GM12878 (cell line): ENCODE measurements at regions not wholly inside any gene's neighbourhood (a gene's known extent, or its start where the extent isn't known, plus 50 kb on each side); places are given as distances from the start of the nearest gene placed in this dataset.

Experiments used
- ATAC-seq: fragments of 200-7000 bp; cut with Tn5 transposase; 3 replicates; pipeline ENCODE4 v1.9.1; 2020; ENCODE audit warnings: mild to moderate bottlenecking, moderate library complexity
- BruUV-seq: library from RNA; stranded (reverse); fragments of 400-500 nt; replicated peaks from 2 replicates; lab custom pipeline; 2021; lab: Mats Ljungman, UMichigan
- CTCF ChIA-PET: fragments of 300-600 bp; sonication (Branson Sonifier 250); formaldehyde crosslinking; extraction: SDS; loops from one replicate; lab custom pipeline; 2021; ENCODE audit warnings: inconsistent platforms; lab: Yijun Ruan, JAX
- POLR2A ChIA-PET: fragments of 350-600 bp; formaldehyde crosslinking; extraction: SDS; loops from one replicate; lab custom pipeline; 2021; ENCODE audit warnings: inconsistent platforms; lab: Charles Lee
- RAD21 ChIA-PET: fragments of 300-600 bp; sonication (Branson Sonifier 250); formaldehyde crosslinking; loops from one replicate; lab custom pipeline; 2023; ENCODE audit warnings: antibody characterized with exemption; ENCODE audit not compliant: unreplicated experiment; lab: Charles Lee
- SMC1A ChIA-PET: fragments of 300-600 bp; sonication (Branson Sonifier 250); formaldehyde crosslinking; loops from one replicate; lab custom pipeline; 2023; ENCODE audit not compliant: unreplicated experiment, uncharacterized antibody; lab: Charles Lee
- DNase-seq: peaks from one replicate; pipeline ENCODE4 v3.0.0-alpha.2; 2011; ENCODE audit warnings: low read depth, low spot score
- FAIRE-seq: peaks from 3 replicates; lab custom pipeline; 2011; peaks lifted over from hg19 to GRCh38; lab: Jason Lieb, UNC
- H2AFZ ChIP-seq: 2 replicates; pipeline ENCODE4 v1.6.0; 2011; ENCODE audit warnings: low read depth, low read length, control low read depth; ENCODE audit not compliant: control insufficient read depth
- H3K27ac ChIP-seq: 2 replicates; pipeline ENCODE4 v1.5.1; 2011; ENCODE audit warnings: control low read depth; ENCODE audit not compliant: control insufficient read depth, insufficient read depth
- H3K27me3 ChIP-seq, 2 experiments: replicated peaks in 1 of 2; 2 replicates each; pipeline versions ENCODE4 v1.6.0 to v1.6.1; 2011; ENCODE audit warnings: low read length in 1 of 2; ENCODE audit not compliant: control insufficient read depth in 2 of 2, insufficient read depth in 2 of 2
- H3K36me3 ChIP-seq, 2 experiments: 2 replicates each; pipeline ENCODE4 v1.5.1; 2011; ENCODE audit warnings: low read length in 1 of 2; ENCODE audit not compliant: control insufficient read depth in 2 of 2, insufficient read depth in 2 of 2
- H3K4me1 ChIP-seq: 2 replicates; pipeline ENCODE4 v1.6.1; 2011; ENCODE audit warnings: mild to moderate bottlenecking, low read length, moderate library complexity, mixed read lengths; ENCODE audit not compliant: control insufficient read depth, insufficient read depth
- H3K4me2 ChIP-seq: 2 replicates; pipeline ENCODE4 v1.6.0; 2011; ENCODE audit warnings: control low read depth; ENCODE audit not compliant: control insufficient read depth, insufficient read depth
- H3K4me3 ChIP-seq: fragments of 200-600 bp; sonication (generic); 2 replicates; pipeline ENCODE4 v1.5.1; 2016
- H3K79me2 ChIP-seq: 2 replicates; pipeline ENCODE4 v1.6.0; 2011; ENCODE audit warnings: low read length; ENCODE audit not compliant: control insufficient read depth, insufficient read depth
- H3K9ac ChIP-seq: 2 replicates; pipeline ENCODE4 v1.8.0; 2011; ENCODE audit warnings: low read length, control low read depth, mixed read lengths; ENCODE audit not compliant: control insufficient read depth, insufficient read depth
- H3K9me3 ChIP-seq: replicated peaks from 3 replicates; pipeline ENCODE4 v1.5.1; 2011; ENCODE audit warnings: mild to moderate bottlenecking, low read length; ENCODE audit not compliant: control insufficient read depth, insufficient read depth
- H4K20me1 ChIP-seq: 2 replicates; pipeline ENCODE4 v1.6.0; 2011; ENCODE audit not compliant: control insufficient read depth, insufficient read depth
- ESRRA ChIP-seq: IDR thresholded peaks from 2 replicates; pipeline ENCODE4 v1.6.1; 2012; ENCODE audit warnings: mild to moderate bottlenecking, low read length, improper control_type of control experiment
- JUNB ChIP-seq: IDR thresholded peaks from 2 replicates; pipeline ENCODE4 v1.6.1; 2016; ENCODE audit warnings: antibody characterized with exemption, mild to moderate bottlenecking
- NR2C2 ChIP-seq: IDR thresholded peaks from 2 replicates; pipeline ENCODE4 v1.6.1; 2011; ENCODE audit warnings: borderline replicate concordance, low read depth; ENCODE audit not compliant: control insufficient read depth, insufficient read length
- WGBS: methylation state at CpG from one replicate; pipeline ENCODE4 v1.1.6; 2016; ENCODE audit warnings: low lambda C conversion rate; ENCODE audit not compliant: insufficient replicate concordance, insufficient coverage; ENCODE audit errors: missing lambda C conversion rate; 5-methylcytosine and 5-hydroxymethylcytosine counted together
- in situ Hi-C: fragments of 300-500 bp; cut with MboI; formaldehyde crosslinking; loops from 9 replicates; pipeline ENCODE4 v1.14.3; 2018; ENCODE audit warnings: mixed read lengths
- intact Hi-C: fragments of 100-400 bp; cut with micrococcal nuclease; formaldehyde crosslinking; loops from one replicate; pipeline ENCODE4 v1.14.2; 2022; ENCODE audit not compliant: unreplicated experiment
- TF ChIP-seq, protein P1 (sequence below): fragments of 150-350 bp; IDR thresholded peaks from 2 replicates; pipeline ENCODE4 v1.6.1; 2014; ENCODE audit warnings: mild to moderate bottlenecking, low read depth, low read length

DNA sequence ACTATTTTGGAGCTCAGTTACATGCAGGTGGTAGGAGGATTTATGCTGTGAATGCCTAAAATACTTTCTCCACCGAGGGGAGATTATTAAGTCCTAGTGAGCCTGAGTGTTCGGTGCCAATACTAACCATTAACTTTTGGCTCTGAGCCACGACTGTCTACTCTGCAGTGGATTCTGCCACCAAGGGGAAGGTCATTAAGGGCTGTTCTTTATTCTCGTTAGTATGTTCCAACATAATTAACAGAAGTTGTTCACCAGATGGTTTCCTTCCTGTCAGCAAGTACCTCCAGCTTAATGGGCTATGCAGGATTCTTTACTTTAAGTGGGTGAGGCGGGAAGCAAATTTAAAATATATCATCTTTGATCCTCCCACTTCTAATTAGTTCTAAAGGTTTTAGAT lies 326.3 kb downstream of the BMP4 start:
- Histone ChIP-seq H3K79me2 (no peaks in the 10 kb centered on the region), H3K27ac (no peak overlapping the region), H3K36me3 (no peaks in the 10 kb centered on the region), H3K4me2 (no peak overlapping the region), H3K4me1 (no peaks in the 10 kb centered on the region), H3K9me3 (no peaks in the 10 kb centered on the region; the same call in 2 of the 3 replicates), H2AFZ (no peak overlapping the region), H3K27me3 (no peaks in the 10 kb centered on the region), H4K20me1 (no peaks in the 10 kb centered on the region), H3K9ac (no peak overlapping the region), H3K4me3 (no peak overlapping the region)
- ChIA-PET SMC1A (interaction anchor here (1.2 to 5.6 kb wide), 2 partner anchors 16 to 69 kb away, joined by 3 to 29 read pairs; no protein-coding TSS in a partner anchor), RAD21 (interaction anchor here (4.7 kb wide), 1 partner anchor 16 kb away, joined by 16 read pairs; no protein-coding TSS in a partner anchor), CTCF (interaction anchor here (1.3 kb wide), 1 partner anchor 150 kb away, joined by 3 read pairs; no protein-coding TSS in a partner anchor), POLR2A (no interaction called here)
- BruUV-seq: no TSS peak
- DNase-seq (no peak), FAIRE-seq (no peak), ATAC-seq (peak; percentile 31)
- 26% methylated on average over 5 of the region's 5 CpGs for WGBS
- intact Hi-C loops (no loop called here), in situ Hi-C loops (no loop called here)
- no peak for TF ChIP-seq NR2C2
- no peak for TF ChIP-seq JUNB
- TF ChIP-seq ESRRA: no peak
- TF ChIP-seq, protein P1, sequence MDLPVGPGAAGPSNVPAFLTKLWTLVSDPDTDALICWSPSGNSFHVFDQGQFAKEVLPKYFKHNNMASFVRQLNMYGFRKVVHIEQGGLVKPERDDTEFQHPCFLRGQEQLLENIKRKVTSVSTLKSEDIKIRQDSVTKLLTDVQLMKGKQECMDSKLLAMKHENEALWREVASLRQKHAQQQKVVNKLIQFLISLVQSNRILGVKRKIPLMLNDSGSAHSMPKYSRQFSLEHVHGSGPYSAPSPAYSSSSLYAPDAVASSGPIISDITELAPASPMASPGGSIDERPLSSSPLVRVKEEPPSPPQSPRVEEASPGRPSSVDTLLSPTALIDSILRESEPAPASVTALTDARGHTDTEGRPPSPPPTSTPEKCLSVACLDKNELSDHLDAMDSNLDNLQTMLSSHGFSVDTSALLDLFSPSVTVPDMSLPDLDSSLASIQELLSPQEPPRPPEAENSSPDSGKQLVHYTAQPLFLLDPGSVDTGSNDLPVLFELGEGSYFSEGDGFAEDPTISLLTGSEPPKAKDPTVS: no peak
